ENCODE measurements at regions not wholly inside any gene's neighbourhood (a gene's known extent, or its start where the extent isn't known, plus 50 kb on each side); places are given as distances from the start of the nearest gene placed in this dataset.

DNA sequence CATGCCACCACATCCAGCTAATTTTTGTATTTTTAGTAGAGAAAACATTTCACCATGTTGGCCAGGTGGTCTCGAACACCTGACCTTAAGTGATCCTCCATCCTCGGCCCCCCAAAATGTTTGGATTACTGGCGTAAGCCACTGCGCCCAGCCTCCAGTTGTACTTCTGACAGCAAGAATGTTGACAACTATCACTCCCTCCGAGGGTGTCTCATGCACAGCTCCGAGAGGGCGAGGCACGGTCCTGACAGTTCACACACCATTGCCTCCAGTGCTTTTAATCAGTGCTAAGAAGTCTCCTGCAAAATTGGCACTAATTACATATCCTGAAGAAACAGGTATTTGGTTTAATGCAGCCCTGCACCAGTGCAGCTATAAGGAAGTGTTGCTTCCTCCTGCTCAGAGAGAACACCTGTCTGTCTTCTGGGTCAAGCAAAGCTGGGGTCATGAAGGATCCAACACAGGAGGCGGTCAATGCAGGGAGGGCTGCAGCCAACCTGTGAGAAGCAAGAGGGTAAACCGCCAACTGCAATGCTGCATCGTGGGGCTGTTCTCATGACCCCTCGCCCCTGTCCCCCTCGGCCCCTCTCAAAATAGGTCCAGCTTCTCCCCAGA lies 184.0 kb downstream of the MED10 start:
- no peak for DNase-seq

DNA sequence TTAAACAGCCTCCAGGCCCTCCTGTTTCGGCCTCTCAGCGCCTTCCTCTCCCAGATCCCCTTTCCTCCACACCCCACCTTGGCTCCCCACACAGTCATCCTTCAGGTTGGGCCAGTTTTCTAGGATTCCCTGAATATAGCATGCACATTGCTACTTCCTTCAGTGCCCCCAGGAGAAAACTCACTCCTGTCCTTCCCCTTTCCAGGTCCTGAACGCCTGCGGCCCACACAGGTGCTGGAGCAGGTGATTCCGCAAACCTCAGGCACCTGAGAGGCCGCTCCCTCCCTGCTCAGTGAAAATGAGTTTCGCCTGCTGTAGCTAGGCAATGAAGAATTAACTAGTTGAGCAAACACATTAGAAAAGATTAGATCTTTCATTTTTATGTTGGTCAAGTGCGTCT lies 185.0 kb downstream of the MED10 start:
- no peak for DNase-seq

DNA sequence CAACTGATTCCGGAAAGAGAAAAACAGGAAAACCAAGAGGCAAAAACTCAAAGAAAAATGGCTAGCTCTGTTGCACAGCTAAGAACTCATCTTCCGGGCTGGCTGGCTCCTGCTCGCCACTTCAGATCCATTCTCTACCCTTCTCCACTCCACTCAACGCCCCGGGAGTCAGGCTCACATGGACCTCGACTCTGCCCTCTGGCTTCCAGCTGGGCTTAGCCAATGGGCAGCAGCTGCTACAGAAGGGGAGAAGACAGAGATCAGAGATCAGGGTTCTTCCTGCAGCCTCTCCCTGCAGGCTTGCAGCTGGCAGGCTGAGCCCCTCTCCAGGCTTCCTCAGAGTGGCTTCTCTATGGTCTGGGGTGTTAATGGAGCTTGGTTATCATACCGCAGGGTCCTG lies 187.5 kb downstream of the MED10 start:
- DNase-seq, result no peak

DNA sequence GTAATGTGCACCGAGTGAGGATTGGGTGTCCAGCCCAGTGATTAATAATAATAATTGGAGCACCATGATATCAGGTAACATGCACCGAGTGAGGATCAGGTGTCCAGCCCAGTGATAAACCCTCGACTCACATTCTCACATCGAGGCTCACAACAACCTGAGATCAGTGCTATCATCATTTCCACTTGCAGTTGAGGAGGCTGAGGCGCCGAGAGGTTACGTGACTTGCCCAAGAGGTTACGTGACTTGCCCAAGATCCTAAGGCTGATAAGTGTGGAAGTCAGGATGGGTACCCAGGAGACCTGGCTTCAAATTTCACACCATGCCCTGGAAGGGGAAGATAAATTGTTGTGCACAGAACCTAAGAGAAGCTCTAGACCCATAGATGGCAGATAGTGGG lies 189.4 kb downstream of the MED10 start:
- no peak for DNase-seq

DNA sequence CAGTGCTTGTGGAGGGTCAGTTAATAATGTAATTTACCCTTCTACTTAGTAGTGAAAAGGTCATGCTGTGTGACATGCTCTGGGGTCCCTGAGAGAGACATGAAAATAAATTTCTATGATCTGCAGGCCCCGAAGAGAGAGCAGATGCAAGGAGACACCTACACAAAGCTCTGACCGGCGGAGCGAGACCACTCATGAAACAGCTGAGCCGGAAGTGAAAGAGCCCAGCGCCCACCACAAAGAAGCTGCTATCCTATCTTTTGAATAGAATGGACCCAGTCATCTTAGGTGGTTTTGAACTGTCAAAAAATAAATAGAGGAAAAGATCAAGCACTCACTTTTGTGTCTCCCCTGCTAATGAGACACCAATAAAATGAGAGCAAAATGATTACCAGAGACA lies 190.0 kb downstream of the MED10 start:
- DNase-seq, result no peak

DNA sequence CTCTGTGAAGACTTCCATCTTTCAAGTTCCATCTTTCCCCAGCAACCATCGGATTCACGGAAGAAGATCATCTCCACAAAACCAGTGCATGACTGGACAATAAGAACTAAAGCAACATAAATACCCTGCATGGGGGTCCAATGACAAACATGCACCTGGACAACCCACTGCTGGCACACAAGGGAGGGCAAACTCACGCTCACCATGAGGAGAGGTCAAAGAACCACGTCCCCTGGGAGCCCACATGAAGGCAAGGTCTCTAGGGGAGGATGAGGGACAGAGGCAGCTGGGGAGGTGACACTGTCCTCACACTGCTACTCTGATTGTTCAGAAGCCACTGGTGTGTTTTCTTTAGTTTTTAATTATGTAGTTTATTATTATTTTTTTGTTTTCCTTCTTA lies 190.8 kb downstream of the MED10 start:
- DNase-seq, result no peak

DNA sequence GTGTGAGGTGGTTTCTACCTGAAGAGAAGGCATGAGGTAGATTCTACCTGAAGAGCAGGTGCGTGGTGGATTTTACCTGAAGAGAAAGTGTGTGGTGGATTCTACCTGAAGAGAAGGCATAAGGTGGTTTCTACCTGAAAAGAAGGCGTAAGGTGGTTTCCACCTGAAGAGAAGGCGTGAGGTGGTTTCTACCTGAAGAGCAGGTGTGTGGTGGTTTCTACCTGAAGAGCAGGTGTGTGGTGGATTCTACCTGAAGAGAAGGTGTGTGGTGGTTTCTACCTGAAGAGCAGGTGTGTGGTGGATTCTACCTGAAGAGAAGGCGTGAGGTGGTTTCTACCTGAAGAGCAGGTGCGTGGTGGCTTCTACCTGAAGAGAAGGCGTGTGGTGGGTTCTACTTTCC lies 192.8 kb downstream of the MED10 start:
- no peak for DNase-seq

DNA sequence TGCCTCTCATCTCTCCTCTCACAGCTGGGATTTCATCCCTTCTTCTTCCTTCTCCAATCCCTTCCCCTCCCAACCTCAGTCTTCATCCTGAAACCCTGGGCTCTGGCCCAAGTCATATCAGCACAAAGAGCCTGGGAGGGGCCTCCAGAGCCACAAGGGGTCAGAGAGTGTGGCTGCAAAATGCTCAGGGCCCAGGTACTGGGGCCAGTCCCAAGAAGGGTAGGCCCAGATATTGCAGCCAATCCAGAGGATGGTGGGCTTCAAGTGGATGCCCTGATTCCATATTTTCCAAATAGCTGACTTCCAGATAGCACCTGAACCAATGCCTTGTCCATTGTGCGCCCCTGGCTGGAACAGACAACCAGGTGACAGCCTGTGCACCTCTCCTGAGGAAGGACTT lies 193.9 kb downstream of the MED10 start:
- DNase-seq, result no peak

DNA sequence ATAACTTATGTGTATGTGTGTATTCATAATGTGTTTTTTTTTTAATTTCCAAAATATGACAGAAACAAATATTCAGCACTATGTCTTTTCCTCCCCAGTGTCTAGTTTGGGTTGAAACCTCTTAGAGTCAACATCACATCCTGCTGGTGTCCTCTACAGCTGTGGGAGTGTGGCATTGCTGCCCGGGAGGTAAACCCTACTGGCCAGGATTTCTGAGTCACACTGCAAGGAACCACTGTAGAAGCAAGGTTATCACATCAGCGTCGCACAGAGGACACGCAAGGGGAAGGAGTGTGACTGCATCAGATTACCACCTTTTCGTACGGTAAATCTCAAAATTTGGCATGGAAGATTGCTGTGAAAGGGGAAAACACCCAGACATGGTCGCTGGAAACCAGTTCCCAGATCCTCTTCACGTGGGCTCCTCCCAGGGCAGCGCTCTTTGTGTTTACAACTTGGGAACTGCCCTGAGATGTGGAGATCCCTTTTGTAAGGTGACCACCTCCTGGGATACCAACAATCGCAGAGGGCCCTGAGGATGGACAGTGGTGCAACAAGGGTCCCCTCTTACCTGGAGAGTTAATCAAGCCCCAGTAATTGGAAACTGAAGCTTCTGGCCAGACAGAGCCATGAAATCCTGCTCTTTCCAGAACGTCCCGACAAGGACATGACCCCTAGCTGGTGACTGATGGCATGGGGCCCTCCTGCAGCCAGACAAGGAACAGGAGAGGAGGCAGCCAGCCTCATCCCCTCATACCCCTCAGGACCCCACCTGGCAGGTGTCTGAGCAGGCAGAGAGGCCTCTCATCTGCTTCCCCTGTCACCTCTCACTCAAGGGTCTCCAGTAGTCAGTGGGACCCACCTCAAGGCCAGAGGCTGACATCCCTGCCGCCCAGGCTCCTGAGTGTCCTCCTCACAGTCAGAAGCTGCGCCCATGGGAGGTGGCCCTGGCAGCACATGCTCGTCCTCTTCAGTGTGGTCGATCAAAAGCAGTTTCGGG lies 194.7 kb downstream of the MED10 start:
- no peak for DNase-seq

DNA sequence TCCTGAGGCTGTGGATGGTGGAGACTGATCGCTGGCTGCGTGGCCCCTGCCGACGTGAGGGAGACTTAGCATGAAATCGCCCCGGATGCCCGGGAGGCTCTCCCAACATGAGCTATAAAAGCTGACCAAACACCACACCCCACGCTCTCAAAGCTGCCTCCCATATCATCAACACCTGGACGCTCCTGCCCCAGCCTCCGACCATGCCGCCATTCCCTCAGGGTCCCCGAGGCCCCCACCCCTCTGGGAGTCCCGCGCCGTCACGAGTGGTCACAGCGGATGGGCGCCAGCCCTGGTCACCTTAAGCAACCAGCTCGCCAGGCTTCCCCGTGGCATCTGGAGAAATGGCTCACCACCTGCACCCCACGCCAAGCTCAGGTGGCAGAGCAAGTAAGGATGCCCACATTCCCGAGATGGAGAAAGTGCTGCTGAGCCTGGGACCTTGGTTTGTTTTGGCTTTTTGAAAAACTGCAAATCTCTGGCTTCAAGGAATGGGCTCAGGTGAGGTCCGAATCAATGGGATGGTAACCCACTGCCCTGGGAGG lies 196.0 kb downstream of the MED10 start:
- no peak for DNase-seq

DNA sequence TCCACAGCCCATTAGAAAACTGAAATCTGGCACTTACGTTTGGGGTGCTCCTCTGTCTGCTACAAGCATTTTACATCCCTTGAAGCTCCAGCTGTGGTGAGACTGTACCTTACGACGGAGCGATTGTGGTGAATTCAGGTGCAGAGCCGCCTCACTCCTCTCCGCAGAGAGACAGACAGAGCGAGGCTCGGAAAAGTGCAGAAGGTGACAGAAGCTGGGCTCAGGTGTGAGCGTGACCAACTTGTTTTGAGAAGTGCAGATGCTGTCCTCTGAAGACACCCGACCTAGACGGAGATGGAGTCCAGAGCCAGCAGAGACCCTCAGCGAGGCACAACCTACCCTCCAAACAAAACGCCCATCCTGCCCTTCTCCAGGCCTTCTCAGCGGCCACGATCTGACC lies 196.5 kb downstream of the MED10 start:
- DNase-seq, result no peak

DNA sequence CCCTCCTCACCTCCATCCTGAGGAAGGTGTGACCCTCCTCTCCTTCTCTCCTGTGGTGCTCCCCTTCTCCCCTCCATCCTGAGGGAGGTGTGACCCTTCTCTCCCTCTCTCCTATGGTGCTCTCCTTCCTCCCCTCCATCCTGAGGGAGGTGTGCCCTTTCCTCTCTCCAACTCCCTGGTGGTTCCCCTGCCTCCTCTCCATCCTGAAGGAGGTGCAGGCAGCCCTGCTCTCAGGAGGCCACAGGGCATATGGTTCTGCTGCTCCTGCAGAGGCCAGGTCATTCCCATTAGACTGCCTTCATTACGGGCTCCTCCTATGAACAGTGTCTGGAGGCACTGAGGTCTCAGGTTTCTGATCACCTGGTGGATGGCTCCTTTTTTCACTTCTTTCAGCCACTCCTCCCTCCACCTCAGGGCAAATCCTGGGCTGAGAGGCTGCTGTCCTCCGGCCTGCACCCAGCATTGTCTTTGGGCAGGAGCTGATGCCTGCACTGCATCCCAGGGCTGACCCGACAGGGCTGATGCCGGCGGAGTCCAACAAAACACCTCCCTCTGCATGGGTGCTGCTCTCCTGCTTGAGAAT lies 197.1 kb downstream of the MED10 start:
- no peak for DNase-seq

DNA sequence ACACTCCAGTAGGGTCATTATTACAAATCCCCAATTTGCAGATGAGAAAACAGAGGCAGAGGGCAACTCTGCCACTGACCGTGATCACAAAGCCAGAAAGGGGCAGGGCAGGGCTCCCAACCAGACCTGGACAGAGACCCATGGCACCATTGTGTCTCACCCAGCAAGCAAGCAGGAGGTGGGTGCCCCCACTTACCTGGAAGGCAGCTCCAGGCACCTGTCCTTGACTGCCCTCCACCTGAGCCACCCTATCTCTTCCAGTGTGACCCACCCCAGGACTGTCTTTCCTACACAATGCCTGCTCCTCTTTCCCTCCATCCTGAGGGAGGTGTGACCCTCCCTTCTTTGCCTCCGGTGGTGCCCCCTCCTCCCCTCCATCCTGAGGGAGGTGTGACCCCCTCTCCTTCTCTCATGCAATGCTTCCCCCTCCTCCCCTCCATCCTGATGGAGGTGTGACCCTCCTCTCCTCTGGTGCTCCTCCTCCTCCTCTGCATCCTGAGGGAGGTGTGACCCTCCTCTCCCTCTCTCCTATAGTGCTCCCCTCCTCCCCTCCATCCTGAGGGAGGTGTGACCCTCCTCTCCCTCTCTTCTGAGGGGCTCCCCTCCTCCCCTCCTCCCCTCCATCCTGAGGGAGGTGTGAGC lies 198.0 kb downstream of the MED10 start:
- no peak for DNase-seq

DNA sequence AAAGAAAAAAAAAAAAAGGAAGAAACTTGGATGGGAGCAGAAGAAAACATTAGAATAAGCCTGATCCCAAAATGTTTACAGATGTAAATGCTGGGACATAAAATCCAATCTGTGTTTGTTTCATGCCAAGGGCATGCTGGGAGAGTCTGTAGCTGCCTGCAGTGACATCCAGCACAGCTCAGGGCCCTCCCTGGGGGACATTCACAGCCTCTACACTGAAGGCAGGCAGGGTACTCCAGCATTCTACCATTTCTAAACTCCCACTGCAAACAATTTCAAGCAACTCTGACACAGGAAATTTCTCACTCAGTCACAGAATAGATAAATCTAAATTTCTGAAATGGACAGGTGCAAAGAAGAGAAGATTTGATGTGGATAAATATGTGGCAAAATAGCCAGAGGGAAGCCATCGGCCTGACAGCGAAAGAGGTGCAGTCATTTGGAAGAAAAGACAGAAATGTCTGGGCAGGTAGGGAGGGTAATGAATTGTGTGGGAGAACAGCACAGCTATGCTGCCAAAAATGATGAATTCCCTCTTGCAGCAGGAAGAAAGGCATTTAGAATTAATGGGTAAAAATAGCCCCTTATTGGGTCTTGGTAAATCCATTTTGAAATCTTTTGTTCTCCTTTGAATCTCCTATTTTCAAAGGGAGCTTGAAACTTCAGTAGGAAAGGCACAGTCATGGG lies 199.4 kb downstream of the MED10 start:
- no peak for DNase-seq

DNA sequence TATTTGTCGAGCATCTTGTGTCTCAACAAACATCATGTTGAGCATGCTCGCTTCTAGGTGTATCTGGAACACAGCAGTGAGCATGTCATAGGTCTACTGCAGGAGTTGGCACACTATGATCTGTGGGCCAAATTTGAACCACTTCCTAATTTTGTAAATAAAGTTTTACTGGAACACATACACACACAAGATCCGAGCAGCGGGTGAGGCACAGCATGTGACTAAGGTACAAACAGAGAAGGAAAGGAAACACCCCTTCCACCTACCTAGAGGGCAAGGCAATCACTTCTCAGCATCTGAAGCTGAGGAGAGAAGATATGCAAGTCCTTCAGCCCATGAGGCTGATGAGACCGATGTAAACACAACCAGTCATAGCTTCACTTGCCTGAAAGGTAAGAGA lies 200.4 kb downstream of the MED10 start:
- DNase-seq, result no peak

DNA sequence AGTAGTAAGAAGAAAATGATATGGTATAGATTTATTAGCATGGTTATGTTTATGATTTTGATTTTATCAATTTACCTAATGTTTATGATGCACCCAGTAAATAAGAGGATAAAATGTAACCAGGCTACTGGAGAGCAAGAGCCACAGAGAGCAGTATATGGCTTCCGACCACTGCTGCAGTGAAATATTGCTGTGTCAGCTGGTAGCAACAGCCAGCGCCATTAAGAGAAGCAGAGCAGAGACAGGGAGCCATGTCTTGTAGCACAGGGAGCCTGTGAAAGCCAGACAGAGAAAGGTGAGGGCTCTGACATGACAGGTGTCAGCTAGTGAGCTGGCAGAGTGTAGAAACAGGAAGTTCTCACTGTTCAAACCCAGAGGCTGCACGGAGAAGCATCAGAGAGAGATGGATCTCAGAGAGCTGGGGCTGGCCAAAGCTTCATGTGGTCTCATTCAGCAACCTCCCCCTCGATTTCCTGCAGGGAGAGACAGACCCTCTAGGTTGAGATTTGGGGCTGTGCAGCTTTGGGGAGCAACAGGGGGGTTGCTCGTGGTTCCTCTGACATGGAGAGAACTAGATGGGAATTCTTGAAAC lies 202.1 kb downstream of the MED10 start:
- DNase-seq, result no peak

DNA sequence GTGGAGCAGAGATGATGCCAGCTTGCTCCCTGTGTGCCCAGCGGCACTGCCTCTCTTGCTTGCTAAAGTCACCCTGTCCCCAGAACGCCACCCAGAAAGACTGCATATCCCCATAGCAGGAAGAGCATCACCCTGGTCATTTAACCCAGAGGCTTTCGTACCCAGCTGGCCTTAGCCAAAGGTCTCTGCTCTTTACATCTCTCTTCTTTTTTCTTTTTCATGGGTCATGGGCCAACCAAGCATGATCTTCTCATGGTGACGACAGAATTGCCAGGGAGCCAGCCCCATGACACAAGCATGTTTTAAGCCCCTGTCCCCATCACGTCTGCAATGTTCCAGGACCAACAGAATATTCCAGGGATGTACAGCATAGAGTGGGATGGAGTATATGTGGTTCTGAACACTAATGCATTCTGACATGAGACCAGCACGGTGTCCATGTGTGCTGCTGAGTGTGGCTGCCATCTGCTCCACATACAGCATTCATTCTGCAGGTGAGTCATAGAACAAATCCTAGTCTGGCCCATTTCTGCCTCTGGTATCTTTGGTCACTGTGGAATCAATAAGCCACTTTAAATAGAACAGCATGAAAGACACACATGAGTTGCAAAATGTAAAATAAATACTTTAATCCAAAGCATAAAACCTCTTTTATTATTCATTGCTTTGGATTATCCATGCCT lies 203.0 kb downstream of the MED10 start:
- no peak for DNase-seq

DNA sequence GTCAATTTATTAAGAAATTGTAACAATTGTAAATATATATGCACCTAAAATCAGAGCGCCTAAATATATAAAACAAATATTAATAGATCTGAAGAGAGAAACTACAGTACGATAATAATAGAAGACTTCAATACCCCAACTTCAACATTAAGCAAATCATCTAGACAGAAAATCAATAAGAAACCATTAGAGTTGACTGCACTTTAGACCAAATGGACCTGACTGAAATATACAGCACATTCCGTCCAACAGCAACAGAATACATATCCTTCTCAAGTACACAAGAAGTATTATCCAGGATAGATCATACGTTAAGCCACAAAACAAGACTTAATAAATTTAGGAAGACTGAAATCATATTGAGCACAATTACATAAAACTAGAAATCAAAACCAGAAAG lies 208.7 kb downstream of the MED10 start:
- no peak for DNase-seq

DNA sequence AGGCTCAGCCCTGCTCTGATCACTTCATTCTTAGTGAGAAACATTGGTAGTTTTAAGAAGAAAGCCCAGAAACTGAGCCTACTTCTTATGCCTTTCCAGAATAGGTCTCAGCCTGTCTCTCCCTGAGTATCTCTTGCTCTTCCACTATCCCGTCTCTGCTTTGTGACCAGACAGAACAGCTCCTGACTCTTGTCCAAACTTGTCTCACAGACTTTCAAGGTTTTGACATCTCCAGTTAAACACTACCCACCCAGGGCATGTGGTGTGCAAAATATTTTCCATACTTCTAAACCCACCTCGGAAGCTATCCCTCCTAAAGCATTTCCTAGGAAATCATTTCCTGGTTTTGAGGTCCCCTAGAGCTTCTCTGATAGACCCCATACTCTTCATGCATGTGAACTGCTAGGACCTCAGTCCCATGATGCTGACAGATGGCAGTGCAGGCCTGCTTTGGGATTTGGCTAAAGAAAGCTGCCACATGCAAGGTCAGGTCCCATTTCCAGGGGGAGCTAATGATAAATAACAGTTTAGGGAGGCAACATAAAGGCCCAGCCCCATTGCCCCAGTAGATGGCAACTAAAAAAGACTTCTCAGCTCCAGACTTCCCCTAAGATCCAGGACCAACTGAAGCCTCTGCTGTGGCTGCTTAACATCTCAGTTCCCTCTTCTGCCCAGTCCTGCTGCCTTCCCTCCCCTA lies 211.5 kb downstream of the MED10 start:
- no peak for DNase-seq

DNA sequence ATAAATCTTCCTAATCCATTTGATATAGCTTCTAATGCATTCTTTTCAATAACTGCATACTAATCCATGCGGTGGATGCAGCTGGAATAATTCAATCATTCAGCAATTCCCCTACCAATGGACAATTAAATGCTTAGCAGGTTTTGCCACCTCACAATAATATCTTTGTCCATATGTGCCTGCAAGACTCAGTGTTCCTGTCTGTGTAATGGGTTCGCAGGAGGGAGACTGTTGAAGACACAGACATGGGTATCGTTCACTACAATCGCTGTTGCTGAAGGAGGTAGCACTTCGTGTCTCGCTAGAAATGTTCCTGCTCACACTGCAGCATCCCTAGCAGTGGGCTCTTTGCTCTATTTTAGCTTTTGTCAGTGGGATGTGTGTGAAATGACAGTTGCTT lies 214.4 kb downstream of the MED10 start:
- no peak for DNase-seq

DNA sequence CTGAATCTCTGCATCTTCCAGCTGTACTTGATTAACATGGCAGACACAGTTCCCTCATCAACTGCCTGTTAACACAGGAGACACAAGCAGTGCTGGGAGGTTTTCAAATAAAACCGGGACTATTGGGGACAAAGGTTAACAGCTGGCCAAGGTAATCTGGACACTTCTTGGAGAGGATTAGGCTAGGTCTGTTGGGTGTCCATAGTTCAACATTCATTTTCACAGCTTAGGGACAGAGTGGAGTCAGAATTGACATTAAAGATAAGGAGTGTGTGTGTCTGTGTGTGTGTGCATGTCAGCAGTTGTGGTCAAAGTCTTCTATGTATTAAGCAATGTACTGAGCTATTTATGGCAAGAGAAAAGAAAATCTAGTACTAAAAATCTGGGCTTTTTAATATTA lies 216.2 kb downstream of the MED10 start:
- no peak for DNase-seq
